ENCODE measurements at regions not wholly inside any gene's neighbourhood (a gene's known extent, or its start where the extent isn't known, plus 50 kb on each side); places are given as distances from the start of the nearest gene placed in this dataset.
"Not testable (repeated sequence)": the region's sequence is repeated elsewhere in the genome, so short reads cannot be mapped to it uniquely, and the experiment has no call there.

DNA sequence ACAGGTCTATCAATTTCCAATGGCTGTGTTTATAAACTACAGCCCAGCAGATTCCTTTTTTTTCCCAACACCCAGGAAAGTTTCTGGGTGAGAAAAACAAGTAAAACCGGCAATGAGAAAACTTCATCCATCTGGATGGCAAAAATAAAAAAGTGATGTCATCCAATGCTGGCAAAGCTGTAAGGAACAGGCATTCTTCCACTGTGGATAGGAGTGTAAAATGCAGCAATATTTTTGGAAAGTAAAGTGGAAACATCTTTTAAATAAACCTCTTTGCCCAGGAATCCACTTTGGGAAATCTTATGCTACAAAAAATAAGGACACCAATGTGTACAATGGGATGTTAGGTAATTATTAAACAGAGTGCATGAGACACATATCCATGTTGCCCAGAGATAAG is 102.1 kb upstream of the NT5E start:
- intact Hi-C loops (cut with DNase I): no loop called here
- DNase-seq (no peak), ATAC-seq (no peak)
- Histone ChIP-seq H3K27me3 (ENCODE audit: insufficient read depth in 3 of 3, low read length in 2 of 3) (no peaks in the 10 kb centered on the region), H3K36me3 (ENCODE audit: insufficient read depth in 1 of 2, low read depth in 1 of 2) (no peaks in the 10 kb centered on the region), H3K9me3 (no peaks in the 10 kb centered on the region), H3K4me1 (no peaks in the 10 kb centered on the region), H3K27ac (no peak overlapping the region), H3K4me3 (no peak overlapping the region)
- WGBS, 3 donors: 9 to 19% (median 17%) methylated on average over 1 of the region's 1 CpG
- TF ChIP-seq, protein P1, sequence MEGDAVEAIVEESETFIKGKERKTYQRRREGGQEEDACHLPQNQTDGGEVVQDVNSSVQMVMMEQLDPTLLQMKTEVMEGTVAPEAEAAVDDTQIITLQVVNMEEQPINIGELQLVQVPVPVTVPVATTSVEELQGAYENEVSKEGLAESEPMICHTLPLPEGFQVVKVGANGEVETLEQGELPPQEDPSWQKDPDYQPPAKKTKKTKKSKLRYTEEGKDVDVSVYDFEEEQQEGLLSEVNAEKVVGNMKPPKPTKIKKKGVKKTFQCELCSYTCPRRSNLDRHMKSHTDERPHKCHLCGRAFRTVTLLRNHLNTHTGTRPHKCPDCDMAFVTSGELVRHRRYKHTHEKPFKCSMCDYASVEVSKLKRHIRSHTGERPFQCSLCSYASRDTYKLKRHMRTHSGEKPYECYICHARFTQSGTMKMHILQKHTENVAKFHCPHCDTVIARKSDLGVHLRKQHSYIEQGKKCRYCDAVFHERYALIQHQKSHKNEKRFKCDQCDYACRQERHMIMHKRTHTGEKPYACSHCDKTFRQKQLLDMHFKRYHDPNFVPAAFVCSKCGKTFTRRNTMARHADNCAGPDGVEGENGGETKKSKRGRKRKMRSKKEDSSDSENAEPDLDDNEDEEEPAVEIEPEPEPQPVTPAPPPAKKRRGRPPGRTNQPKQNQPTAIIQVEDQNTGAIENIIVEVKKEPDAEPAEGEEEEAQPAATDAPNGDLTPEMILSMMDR (IDR thresholded peaks at IDR 0.05): no peak

DNA sequence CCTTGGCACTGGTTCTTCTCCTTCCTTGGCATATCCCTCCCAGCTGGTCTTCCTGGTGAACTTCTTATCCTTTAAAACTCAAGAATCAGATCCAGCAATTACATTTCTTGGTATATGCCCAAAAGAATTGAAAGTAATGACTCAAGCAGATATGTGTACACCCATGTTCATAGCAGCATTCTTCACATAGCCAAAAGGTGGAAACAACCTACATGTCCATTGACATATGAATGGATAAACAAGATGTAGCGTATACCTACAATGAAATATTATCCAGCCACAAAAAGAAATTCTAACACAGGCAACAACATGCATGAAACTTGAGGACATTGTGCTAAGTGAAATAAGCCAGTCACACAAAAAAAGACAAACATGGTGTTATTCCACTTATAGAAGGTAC is 103.7 kb upstream of the NT5E start:
- WGBS, 3 donors: 90 to 98% (median 93%) methylated on average over 1 of the region's 1 CpG
- TF ChIP-seq, protein P1 (IDR thresholded peaks at IDR 0.05): no peak
- no peaks in the 10 kb centered on the region for H3K36me3 ChIP-seq (ENCODE audit: insufficient read depth in 1 of 2, low read depth in 1 of 2)
- no peak for ATAC-seq
- intact Hi-C loops (cut with DNase I): no loop called here
- no peaks in the 10 kb centered on the region for H3K4me1 ChIP-seq
- H3K9me3 ChIP-seq: no peaks in the 10 kb centered on the region
- H3K4me3 ChIP-seq: no peak overlapping the region
- no peak overlapping the region for H3K27ac ChIP-seq
- no peaks in the 10 kb centered on the region for H3K27me3 ChIP-seq (ENCODE audit: insufficient read depth in 3 of 3, low read length in 2 of 3)
- DNase-seq: no peak

DNA sequence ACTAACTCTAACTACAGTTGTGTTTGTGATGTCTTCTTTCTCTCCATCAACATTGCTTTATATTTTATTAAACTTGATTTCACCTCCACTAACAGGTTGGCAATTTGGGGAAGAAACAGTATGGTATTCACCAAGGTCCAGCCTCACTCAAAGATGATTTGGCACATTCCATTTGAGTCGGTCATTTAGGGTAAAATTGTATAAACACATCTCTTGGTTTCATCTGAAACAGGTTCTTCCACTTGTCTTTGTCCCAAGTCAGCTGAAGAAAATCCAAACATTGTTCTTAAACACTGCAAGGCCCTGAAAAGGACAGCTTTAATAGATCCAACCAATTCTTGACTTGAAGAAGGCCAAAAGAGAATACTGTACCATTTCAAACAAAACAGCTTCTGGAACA is 104.9 kb upstream of the NT5E start:
- intact Hi-C loops (cut with DNase I): no loop called here
- H3K36me3 ChIP-seq (ENCODE audit: insufficient read depth in 1 of 2, low read depth in 1 of 2): no peaks in the 10 kb centered on the region
- DNase-seq (no peak), ATAC-seq (no peak)
- TF ChIP-seq, protein P1 (IDR thresholded peaks at IDR 0.05): no peak
- H3K27ac ChIP-seq: no peak overlapping the region
- H3K27me3 ChIP-seq (ENCODE audit: insufficient read depth in 3 of 3, low read length in 2 of 3): no peaks in the 10 kb centered on the region
- WGBS, 3 donors: 58 to 64% (median 62%) methylated on average over 1 of the region's 1 CpG
- H3K4me1 ChIP-seq: no peaks in the 10 kb centered on the region
- H3K9me3 ChIP-seq: no peaks in the 10 kb centered on the region
- no peak overlapping the region for H3K4me3 ChIP-seq

DNA sequence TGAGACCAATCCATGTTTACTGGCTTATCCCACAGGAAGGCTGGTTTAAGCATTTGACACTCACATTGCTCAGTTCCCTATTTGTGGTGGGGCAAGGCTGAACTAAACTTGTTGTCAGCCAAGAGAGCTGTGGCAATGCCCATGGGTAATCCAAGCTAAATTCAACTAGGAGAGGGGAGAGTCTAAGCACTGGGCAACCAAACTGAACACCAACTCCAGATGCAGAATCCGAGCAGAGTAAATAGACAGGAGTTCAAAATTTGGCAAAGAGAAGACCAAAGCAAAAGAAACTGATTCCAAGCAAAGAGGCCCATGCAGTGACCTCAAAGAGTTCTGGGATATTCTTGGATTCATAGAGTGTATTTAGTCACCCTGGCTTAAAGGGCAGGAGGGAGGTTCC is 106.5 kb upstream of the NT5E start:
- H3K4me3 ChIP-seq: no peak overlapping the region
- H3K27ac ChIP-seq: no peak overlapping the region
- no peaks in the 10 kb centered on the region for H3K9me3 ChIP-seq
- TF ChIP-seq, protein P1 (IDR thresholded peaks at IDR 0.05): no peak
- H3K36me3 ChIP-seq (ENCODE audit: insufficient read depth in 1 of 2, low read depth in 1 of 2): no peaks in the 10 kb centered on the region
- H3K27me3 ChIP-seq (ENCODE audit: insufficient read depth in 3 of 3, low read length in 2 of 3): no peaks in the 10 kb centered on the region
- DNase-seq (no peak), ATAC-seq (no peak)
- H3K4me1 ChIP-seq: no peaks in the 10 kb centered on the region
- intact Hi-C loops (cut with DNase I): no loop called here
- WGBS, 3 donors: 34 to 53% (median 41%) methylated on average over 1 of the region's 1 CpG

DNA sequence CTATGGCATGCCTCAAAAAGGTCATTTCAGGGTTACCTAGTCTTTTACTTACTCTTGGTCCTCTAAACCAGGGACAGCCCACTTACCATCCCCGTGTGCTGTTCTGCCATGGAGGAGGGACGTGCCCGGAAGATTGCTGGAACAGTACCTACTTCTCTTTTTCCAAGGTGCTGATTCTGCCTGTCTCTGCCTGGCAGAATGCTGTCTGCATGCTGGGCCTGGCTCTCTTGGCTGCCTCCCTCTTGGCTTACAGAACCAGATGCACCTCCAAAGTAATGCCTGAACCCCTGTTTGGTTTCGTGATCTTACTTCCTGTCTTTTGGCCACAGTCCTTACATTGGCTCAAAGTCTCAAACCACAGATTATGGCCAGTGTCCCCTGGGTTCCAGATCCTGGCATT is 120.7 kb upstream of the NT5E start:
- whole genome bisulfite sequencing, 3 donors: 64 to 69% (median 66%) methylated on average over 4 of the region's 4 CpGs
- Histone ChIP-seq H3K27ac (no peak overlapping the region), H3K36me3 (ENCODE audit: insufficient read depth in 1 of 2, low read depth in 1 of 2) (no peaks in the 10 kb centered on the region), H3K9me3 (no peaks in the 10 kb centered on the region), H3K4me3 (no peak overlapping the region), H3K4me1 (no peaks in the 10 kb centered on the region), H3K27me3 (ENCODE audit: insufficient read depth in 3 of 3, low read length in 2 of 3) (no peaks in the 10 kb centered on the region)
- TF ChIP-seq, protein P1 (IDR thresholded peaks at IDR 0.05): no peak
- DNase-seq: no peak
- intact Hi-C loops (cut with DNase I): no loop called here
- no peak for ATAC-seq

DNA sequence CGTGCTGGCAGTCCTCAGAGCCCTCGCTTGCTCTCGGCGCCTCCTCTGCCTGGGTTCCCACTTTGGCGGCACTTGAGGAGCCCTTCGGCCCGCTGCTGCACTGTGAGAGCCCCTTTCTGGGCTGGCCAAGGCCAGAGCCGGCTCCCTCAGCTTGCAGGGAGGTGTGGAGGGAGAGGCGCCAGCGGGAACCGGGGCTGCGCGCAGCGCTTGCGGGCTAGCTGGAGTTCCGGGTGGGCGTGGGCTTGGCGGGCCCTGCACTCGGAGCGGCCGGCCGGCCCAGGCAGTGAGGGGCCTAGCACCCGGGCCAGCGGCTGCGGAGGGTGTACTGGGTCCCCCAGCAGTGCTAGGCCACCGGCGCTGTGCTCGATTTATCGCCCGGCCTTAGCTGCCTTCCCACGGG is 124.1 kb upstream of the NT5E start:
- ATAC-seq; H3K4me3 ChIP-seq; H3K27me3 ChIP-seq (ENCODE audit: insufficient read depth in 3 of 3, low read length in 2 of 3); H3K9me3 ChIP-seq; H3K4me1 ChIP-seq; intact Hi-C loops (cut with DNase I); DNase-seq; H3K36me3 ChIP-seq (ENCODE audit: insufficient read depth in 1 of 2, low read depth in 1 of 2); H3K27ac ChIP-seq: not testable (repeated sequence)
- WGBS, 3 donors: 95 to 97% (median 95%) methylated on average over 20 to 31 of the region's 31 CpGs
